Ishikawa (cell line): ENCODE measurements at regions not wholly inside any gene's neighbourhood (a gene's known extent, or its start where the extent isn't known, plus 50 kb on each side); places are given as distances from the start of the nearest gene placed in this dataset.

Source experiments
- CEBPB ChIP-seq: IDR thresholded peaks from 2 replicates; pipeline ENCODE4 v1.6.1; 2012
- CREB1 ChIP-seq: IDR thresholded peaks from 2 replicates; pipeline ENCODE4 v1.6.1; 2012; ENCODE audit warnings: low read depth
- FOXM1 ChIP-seq: IDR thresholded peaks from 2 replicates; pipeline ENCODE4 v1.6.1; 2012; ENCODE audit warnings: low read depth, borderline replicate concordance
- USF1 ChIP-seq: IDR thresholded peaks from 2 replicates; pipeline ENCODE4 v1.6.1; 2012
- YY1 ChIP-seq: IDR thresholded peaks from 2 replicates; pipeline ENCODE4 v1.6.1; 2012; ENCODE audit warnings: low read depth
- TF ChIP-seq, protein P1 (sequence below): IDR thresholded peaks from 2 replicates; pipeline ENCODE4 v1.6.1; 2012

DNA sequence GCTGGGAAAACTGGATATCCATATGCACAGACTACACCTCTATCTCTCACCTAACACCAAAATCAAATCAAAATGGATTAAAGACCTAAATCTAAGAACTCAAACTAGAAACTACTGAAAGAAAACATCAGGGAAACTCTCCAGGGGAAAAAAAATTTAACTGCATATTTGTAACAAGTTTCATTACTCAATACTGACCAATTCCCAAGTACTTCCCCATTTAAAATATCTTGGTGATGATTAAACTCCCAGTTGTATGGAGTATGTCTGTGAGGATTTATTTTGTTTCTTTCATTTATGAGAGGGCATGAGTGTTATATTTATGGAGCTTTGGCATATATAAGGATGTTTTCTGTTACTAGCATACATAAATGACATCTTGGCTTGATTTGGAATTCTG is 112.3 kb upstream of the IL15 start:
- TF ChIP-seq USF1 (no peak), YY1 (no peak), CREB1 (no peak), FOXM1 (no peak), CEBPB (no peak)
- TF ChIP-seq, protein P1, sequence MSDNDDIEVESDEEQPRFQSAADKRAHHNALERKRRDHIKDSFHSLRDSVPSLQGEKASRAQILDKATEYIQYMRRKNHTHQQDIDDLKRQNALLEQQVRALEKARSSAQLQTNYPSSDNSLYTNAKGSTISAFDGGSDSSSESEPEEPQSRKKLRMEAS = no peak
